B cell (primary cell): ENCODE measurements at regions not wholly inside any gene's neighbourhood (a gene's known extent, or its start where the extent isn't known, plus 50 kb on each side); places are given as distances from the start of the nearest gene placed in this dataset.

Experiments used
- EZH2 ChIP-seq: IDR thresholded peaks from 2 replicates; pipeline ENCODE4 v1.6.1; 2012; ENCODE audit warnings: borderline replicate concordance, low read depth, mild to moderate bottlenecking, moderate library complexity, low read length; ENCODE audit not compliant: insufficient read depth, poor library complexity, severe bottlenecking
- TF ChIP-seq, protein P1 (sequence below): fragments of 200-600 bp; IDR thresholded peaks from one replicate; pipeline ENCODE4 v1.8.0; 2022; ENCODE audit warnings: antibody characterized with exemption, mild to moderate bottlenecking

DNA sequence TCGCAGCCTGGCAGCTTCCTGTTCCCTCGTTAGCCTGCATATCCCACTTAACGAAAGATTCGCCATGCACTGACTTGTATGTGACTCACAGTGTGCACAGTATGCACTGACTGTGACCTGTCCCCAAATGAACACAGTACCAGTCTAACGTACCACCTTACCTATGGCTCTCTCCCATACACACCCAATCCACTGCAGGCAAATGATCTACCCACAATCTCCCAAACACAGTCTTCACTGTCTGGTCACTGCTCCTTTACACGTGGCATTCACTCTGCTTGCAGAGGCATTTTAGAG, 163.5 kb upstream of the EEA1 start:
- TF ChIP-seq, protein P1, sequence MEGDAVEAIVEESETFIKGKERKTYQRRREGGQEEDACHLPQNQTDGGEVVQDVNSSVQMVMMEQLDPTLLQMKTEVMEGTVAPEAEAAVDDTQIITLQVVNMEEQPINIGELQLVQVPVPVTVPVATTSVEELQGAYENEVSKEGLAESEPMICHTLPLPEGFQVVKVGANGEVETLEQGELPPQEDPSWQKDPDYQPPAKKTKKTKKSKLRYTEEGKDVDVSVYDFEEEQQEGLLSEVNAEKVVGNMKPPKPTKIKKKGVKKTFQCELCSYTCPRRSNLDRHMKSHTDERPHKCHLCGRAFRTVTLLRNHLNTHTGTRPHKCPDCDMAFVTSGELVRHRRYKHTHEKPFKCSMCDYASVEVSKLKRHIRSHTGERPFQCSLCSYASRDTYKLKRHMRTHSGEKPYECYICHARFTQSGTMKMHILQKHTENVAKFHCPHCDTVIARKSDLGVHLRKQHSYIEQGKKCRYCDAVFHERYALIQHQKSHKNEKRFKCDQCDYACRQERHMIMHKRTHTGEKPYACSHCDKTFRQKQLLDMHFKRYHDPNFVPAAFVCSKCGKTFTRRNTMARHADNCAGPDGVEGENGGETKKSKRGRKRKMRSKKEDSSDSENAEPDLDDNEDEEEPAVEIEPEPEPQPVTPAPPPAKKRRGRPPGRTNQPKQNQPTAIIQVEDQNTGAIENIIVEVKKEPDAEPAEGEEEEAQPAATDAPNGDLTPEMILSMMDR, result no peak
- no peak for TF ChIP-seq EZH2
